Left hindlimb (tissue), 1 donor: ENCODE measurements at regions not wholly inside any gene's neighbourhood (a gene's known extent, or its start where the extent isn't known, plus 50 kb on each side); places are given as distances from the start of the nearest gene placed in this dataset.
"Not testable (repeated sequence)": the region's sequence is repeated elsewhere in the genome, so short reads cannot be mapped to it uniquely, and the experiment has no call there.

Experiments used
- DNase-seq: peaks from one replicate; pipeline ENCODE4 v3.0.0-alpha.2; 2018

GRCh38 chr14:39722547-39723273 is 290.5 kb upstream of the FBXO33 start:
- DNase-seq = no peak

- no peak for DNase-seq
Observed at GRCh38 chr14:39716987-39717570, 284.8 kb upstream of the FBXO33 start.

- DNase-seq = no peak
Observed at GRCh38 chr14:39712293-39712999, 280.2 kb upstream of the FBXO33 start.

- DNase-seq = no peak
Observed at GRCh38 chr14:39704594-39704993, 272.4 kb upstream of the FBXO33 start.

GRCh38 chr14:39694341-39694740 is 262.1 kb upstream of the FBXO33 start:
- DNase-seq = no peak

GRCh38 chr14:39683691-39684260 is 251.5 kb upstream of the FBXO33 start:
- DNase-seq = no peak

- no peak for DNase-seq
Observed at GRCh38 chr14:39682582-39682981, 250.3 kb upstream of the FBXO33 start.

- no peak for DNase-seq
Observed at GRCh38 chr14:39681782-39682399, 249.7 kb upstream of the FBXO33 start.

GRCh38 chr14:39680777-39681176 is 248.5 kb upstream of the FBXO33 start:
- no peak for DNase-seq

- no peak for DNase-seq
Observed at GRCh38 chr14:39673734-39674133, 241.5 kb upstream of the FBXO33 start.

GRCh38 chr14:39673270-39673711 is 241.1 kb upstream of the FBXO33 start:
- no peak for DNase-seq

- no peak for DNase-seq
Observed at GRCh38 chr14:39668449-39668848, 236.2 kb upstream of the FBXO33 start.

GRCh38 chr14:39666386-39666785 is 234.2 kb upstream of the FBXO33 start:
- no peak for DNase-seq

GRCh38 chr14:39665075-39665475 is 232.8 kb upstream of the FBXO33 start:
- DNase-seq = no peak

- no peak for DNase-seq
Observed at GRCh38 chr14:39664646-39665045, 232.4 kb upstream of the FBXO33 start.

GRCh38 chr14:39641224-39641623 is 209.0 kb upstream of the FBXO33 start:
- DNase-seq = no peak

- not testable (repeated sequence) for DNase-seq
Observed at GRCh38 chr14:39639009-39639408, 206.8 kb upstream of the FBXO33 start.

- no peak for DNase-seq
Observed at GRCh38 chr14:39628087-39628486, 195.9 kb upstream of the FBXO33 start.

GRCh38 chr14:39626589-39627576 is 194.7 kb upstream of the FBXO33 start:
- no peak for DNase-seq

- DNase-seq = no peak
Observed at GRCh38 chr14:39621678-39622077, 189.4 kb upstream of the FBXO33 start.

GRCh38 chr14:39621223-39621622 is 189.0 kb upstream of the FBXO33 start:
- DNase-seq = no peak

GRCh38 chr14:39617537-39617936 is 185.3 kb upstream of the FBXO33 start:
- no peak for DNase-seq
